SK-N-MC (cell line): ENCODE measurements at regions not wholly inside any gene's neighbourhood (a gene's known extent, or its start where the extent isn't known, plus 50 kb on each side); places are given as distances from the start of the nearest gene placed in this dataset.

ENCODE experiments used
- EZH2 ChIP-seq: fragments of 200-600 bp; sonication (generic); IDR thresholded peaks from one replicate; pipeline ENCODE4 v1.6.1; 2017; ENCODE audit warnings: antibody characterized with exemption
- FOXP2 ChIP-seq: optimal IDR thresholded peaks from 2 replicates; pipeline ENCODE3; 2011; ENCODE audit warnings: mild to moderate bottlenecking, moderate library complexity; ENCODE audit not compliant: insufficient read depth; ENCODE audit errors: extremely low read length, control extremely low read depth
- POLR2AphosphoS5 ChIP-seq: IDR thresholded peaks from 2 replicates; pipeline ENCODE4 v1.6.1; 2012; ENCODE audit warnings: mild to moderate bottlenecking, low read depth, low read length, borderline replicate concordance

DNA sequence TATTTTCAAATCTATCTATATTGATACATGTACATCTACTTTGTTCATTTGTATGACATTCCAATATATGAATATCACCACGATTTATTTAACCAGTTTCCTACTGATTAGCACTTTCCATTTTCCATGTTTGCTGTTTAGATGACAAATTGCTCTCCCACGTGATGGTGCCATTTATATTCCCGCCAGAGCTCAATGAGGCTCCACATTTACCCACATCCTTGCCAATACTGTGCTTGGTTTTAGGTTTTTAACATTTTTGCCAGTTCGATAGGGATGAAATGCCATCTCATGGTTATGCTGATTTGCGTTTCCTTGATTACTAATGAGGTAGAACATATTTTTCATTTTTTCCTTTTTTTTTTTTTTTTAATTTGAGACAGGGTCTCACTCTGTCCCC is 86.7 kb upstream of the TRIM2 start:
- TF ChIP-seq EZH2 = no peak
- no peak for TF ChIP-seq POLR2AphosphoS5
- TF ChIP-seq FOXP2 = no peak
